ENCODE measurements at regions not wholly inside any gene's neighbourhood (a gene's known extent, or its start where the extent isn't known, plus 50 kb on each side); places are given as distances from the start of the nearest gene placed in this dataset.

GRCh38 chr10:106198275-106198674, 966.2 kb downstream of the SORCS1 start:
- Histone ChIP-seq H3K36me3 (ENCODE audit: control insufficient read depth, insufficient read depth, low read length) (no peaks in the 10 kb centered on the region), H3K27me3 (ENCODE audit: control insufficient read depth, insufficient read depth, low read length) (no peaks in the 10 kb centered on the region), H3K4me3 (ENCODE audit: low read depth, low read length) (no peak overlapping the region)
- no peak for DNase-seq (ENCODE audit: low read depth)
- no peak for TF ChIP-seq CTCF (IDR thresholded peaks at IDR 0.05; ENCODE audit: insufficient read depth, low read length, poor library complexity, severe bottlenecking)

DNA sequence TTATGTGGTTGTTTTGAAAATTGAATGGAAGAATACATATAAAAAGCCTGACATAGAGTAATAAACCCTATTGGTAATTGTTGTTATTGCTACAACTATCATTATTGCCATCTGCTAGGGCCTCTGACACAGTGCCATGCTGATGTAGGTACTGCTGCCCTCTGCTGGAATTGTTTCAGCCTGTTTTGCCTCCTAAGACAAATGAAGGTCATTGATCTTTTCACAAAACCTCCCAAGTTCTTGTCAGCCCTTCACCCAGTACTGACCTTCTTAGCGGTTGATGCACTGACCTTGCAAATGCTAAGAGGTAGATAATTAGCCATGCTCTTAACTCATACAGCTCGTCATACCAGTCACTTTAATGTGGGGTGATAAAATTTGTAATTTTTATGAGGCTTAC, 975.2 kb downstream of the SORCS1 start:
- H3K4me3 ChIP-seq (ENCODE audit: low read depth, low read length): no peak overlapping the region
- H3K36me3 ChIP-seq (ENCODE audit: control insufficient read depth, insufficient read depth, low read length): no peaks in the 10 kb centered on the region
- TF ChIP-seq CTCF (IDR thresholded peaks at IDR 0.05; ENCODE audit: insufficient read depth, low read length, poor library complexity, severe bottlenecking): peak; percentile 62
- no peak for DNase-seq (ENCODE audit: low read depth)
- no peaks in the 10 kb centered on the region for H3K27me3 ChIP-seq (ENCODE audit: control insufficient read depth, insufficient read depth, low read length)

GRCh38 chr10:106185951-106186350, 978.6 kb downstream of the SORCS1 start:
- H3K27me3 ChIP-seq (ENCODE audit: control insufficient read depth, insufficient read depth, low read length): no peaks in the 10 kb centered on the region
- no peak for DNase-seq (ENCODE audit: low read depth)

GRCh38 chr10:106183041-106183440, 981.5 kb downstream of the SORCS1 start:
- no peaks in the 10 kb centered on the region for H3K36me3 ChIP-seq (ENCODE audit: control insufficient read depth, insufficient read depth, low read length)
- no peak for TF ChIP-seq CTCF (IDR thresholded peaks at IDR 0.05; ENCODE audit: insufficient read depth, low read length, poor library complexity, severe bottlenecking)

More at GRCh38 chr10:106185951-106186350, 978.6 kb downstream of the SORCS1 start:
- Histone ChIP-seq H3K36me3 (ENCODE audit: control insufficient read depth, insufficient read depth, low read length) (no peaks in the 10 kb centered on the region), H3K4me3 (ENCODE audit: low read depth, low read length) (no peak overlapping the region)
- TF ChIP-seq CTCF (IDR thresholded peaks at IDR 0.05; ENCODE audit: insufficient read depth, low read length, poor library complexity, severe bottlenecking): no peak

GRCh38 chr10:106182542-106182941, 982.0 kb downstream of the SORCS1 start:
- TF ChIP-seq CTCF (IDR thresholded peaks at IDR 0.05; ENCODE audit: insufficient read depth, low read length, poor library complexity, severe bottlenecking): no peak

More at GRCh38 chr10:106183041-106183440, 981.5 kb downstream of the SORCS1 start:
- no peak for DNase-seq (ENCODE audit: low read depth)
- H3K27me3 ChIP-seq (ENCODE audit: control insufficient read depth, insufficient read depth, low read length): no peaks in the 10 kb centered on the region
- H3K4me3 ChIP-seq (ENCODE audit: low read depth, low read length): no peak overlapping the region

GRCh38 chr10:106181501-106181900, 983.0 kb downstream of the SORCS1 start:
- H3K36me3 ChIP-seq (ENCODE audit: control insufficient read depth, insufficient read depth, low read length): no peaks in the 10 kb centered on the region
- H3K27me3 ChIP-seq (ENCODE audit: control insufficient read depth, insufficient read depth, low read length): no peaks in the 10 kb centered on the region
- H3K4me3 ChIP-seq (ENCODE audit: low read depth, low read length): no peak overlapping the region
- TF ChIP-seq CTCF (IDR thresholded peaks at IDR 0.05; ENCODE audit: insufficient read depth, low read length, poor library complexity, severe bottlenecking): no peak
- no peak for DNase-seq (ENCODE audit: low read depth)

More at GRCh38 chr10:106182542-106182941, 982.0 kb downstream of the SORCS1 start:
- Histone ChIP-seq H3K27me3 (ENCODE audit: control insufficient read depth, insufficient read depth, low read length) (no peaks in the 10 kb centered on the region), H3K36me3 (ENCODE audit: control insufficient read depth, insufficient read depth, low read length) (no peaks in the 10 kb centered on the region), H3K4me3 (ENCODE audit: low read depth, low read length) (no peak overlapping the region)
- no peak for DNase-seq (ENCODE audit: low read depth)
